NT2/D1 (cell line): ENCODE measurements at regions not wholly inside any gene's neighbourhood (a gene's known extent, or its start where the extent isn't known, plus 50 kb on each side); places are given as distances from the start of the nearest gene placed in this dataset.

Experiments used
- DNase-seq: peaks from one replicate; pipeline ENCODE4 v3.0.0-alpha.2; 2011; ENCODE audit warnings: low read depth, low spot score
- H3K27me3 ChIP-seq: 2 replicates; pipeline ENCODE4 v1.6.0; 2011; ENCODE audit warnings: mild to moderate bottlenecking; ENCODE audit not compliant: insufficient read length, insufficient read depth
- H3K36me3 ChIP-seq: 2 replicates; pipeline ENCODE4 v1.6.1; 2011; ENCODE audit warnings: mild to moderate bottlenecking, low read length, mixed read lengths; ENCODE audit not compliant: insufficient read depth, insufficient read length
- H3K4me1 ChIP-seq: 2 replicates; pipeline ENCODE4 v1.5.1; 2011; ENCODE audit not compliant: insufficient read depth, insufficient read length
- H3K4me3 ChIP-seq: 2 replicates; pipeline ENCODE4 v1.5.1; 2011; ENCODE audit warnings: low read depth; ENCODE audit not compliant: insufficient read length
- H3K9ac ChIP-seq: 2 replicates; pipeline ENCODE4 v1.6.0; 2011; ENCODE audit warnings: low read depth; ENCODE audit not compliant: insufficient read length
- H3K9me3 ChIP-seq: 2 replicates; pipeline ENCODE4 v1.5.1; 2011; ENCODE audit warnings: mild to moderate bottlenecking, low read length; ENCODE audit not compliant: insufficient read depth
- SUZ12 ChIP-seq: IDR thresholded peaks from 2 replicates; pipeline ENCODE4 v1.6.1; 2011; ENCODE audit not compliant: insufficient read length, insufficient read depth; ENCODE audit errors: extremely low read depth
- YY1 ChIP-seq: IDR thresholded peaks from 2 replicates; pipeline ENCODE4 v1.6.1; 2011; ENCODE audit not compliant: insufficient read length, insufficient read depth
- ZNF274 ChIP-seq: IDR thresholded peaks from 2 replicates; pipeline ENCODE4 v1.6.1; 2011; ENCODE audit warnings: mild to moderate bottlenecking, low read depth, low read length

DNA sequence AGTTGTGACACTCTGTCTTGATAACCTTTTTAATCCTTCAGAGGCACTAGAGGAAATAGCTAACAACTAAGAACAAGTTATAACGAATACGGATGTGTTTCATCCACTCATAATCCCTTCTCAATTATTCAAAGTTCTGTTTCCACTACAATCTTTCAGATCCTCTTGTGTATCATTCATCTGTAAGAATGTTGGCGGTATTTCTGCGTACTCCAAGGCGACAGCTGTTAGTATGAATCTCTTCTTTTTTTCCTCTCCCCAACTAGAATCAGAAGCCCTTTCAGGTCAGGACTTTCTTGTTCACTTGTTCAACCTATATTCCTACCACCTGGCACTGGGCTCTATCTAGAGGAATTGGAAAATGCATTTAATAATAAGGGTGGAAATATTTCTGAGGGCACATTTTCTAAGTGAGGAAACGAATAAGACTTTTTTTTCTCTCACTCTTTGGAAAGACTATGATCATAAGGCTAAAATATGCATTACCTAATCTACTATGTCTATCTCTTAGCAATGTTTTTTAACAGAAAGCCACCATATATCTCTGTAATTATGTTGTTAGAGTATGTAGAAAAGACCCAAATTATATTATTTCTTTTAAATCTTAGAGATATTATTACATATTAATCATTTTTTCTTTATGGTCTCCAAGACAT, 492.9 kb downstream of the PCDH20 start:
- TF ChIP-seq ZNF274 (no peak), SUZ12 (no peak), YY1 (no peak)
- H3K36me3 ChIP-seq, result no peaks in the 10 kb centered on the region
- no peaks in the 10 kb centered on the region for H3K27me3 ChIP-seq
- H3K4me3 ChIP-seq, result no peak overlapping the region
- H3K4me1 ChIP-seq, result no peaks in the 10 kb centered on the region
- H3K9me3 ChIP-seq, result no peaks in the 10 kb centered on the region
- H3K9ac ChIP-seq, result no peak overlapping the region
- no peak for DNase-seq

- H3K4me3 ChIP-seq, result no peak overlapping the region
- no peak for DNase-seq
- H3K9ac ChIP-seq, result no peak overlapping the region
- no peaks in the 10 kb centered on the region for H3K36me3 ChIP-seq
- H3K9me3 ChIP-seq, result no peaks in the 10 kb centered on the region
- TF ChIP-seq SUZ12, result no peak
- TF ChIP-seq ZNF274, result no peak
- no peak for TF ChIP-seq YY1
- no peaks in the 10 kb centered on the region for H3K27me3 ChIP-seq
- no peaks in the 10 kb centered on the region for H3K4me1 ChIP-seq
These were observed 496.8 kb downstream of the TDRD3 start for GRCh38 chr13:60893801-60894200.

GRCh38 chr13:60887711-60888110, 490.7 kb downstream of the TDRD3 start:
- H3K27me3 ChIP-seq, result no peaks in the 10 kb centered on the region
- H3K9me3 ChIP-seq, result no peaks in the 10 kb centered on the region
- no peaks in the 10 kb centered on the region for H3K36me3 ChIP-seq
- H3K4me1 ChIP-seq, result no peaks in the 10 kb centered on the region
- no peak overlapping the region for H3K9ac ChIP-seq
- H3K4me3 ChIP-seq, result no peak overlapping the region
- TF ChIP-seq SUZ12 (no peak), ZNF274 (no peak), YY1 (no peak)
- no peak for DNase-seq

- Histone ChIP-seq H3K9me3 (no peaks in the 10 kb centered on the region), H3K4me1 (no peaks in the 10 kb centered on the region), H3K9ac (no peak overlapping the region), H3K4me3 (no peak overlapping the region), H3K27me3 (no peaks in the 10 kb centered on the region), H3K36me3 (no peaks in the 10 kb centered on the region)
- TF ChIP-seq YY1 (no peak), ZNF274 (no peak), SUZ12 (no peak)
- DNase-seq, result no peak
These were observed 484.5 kb downstream of the TDRD3 start for GRCh38 chr13:60881507-60881906.

DNA sequence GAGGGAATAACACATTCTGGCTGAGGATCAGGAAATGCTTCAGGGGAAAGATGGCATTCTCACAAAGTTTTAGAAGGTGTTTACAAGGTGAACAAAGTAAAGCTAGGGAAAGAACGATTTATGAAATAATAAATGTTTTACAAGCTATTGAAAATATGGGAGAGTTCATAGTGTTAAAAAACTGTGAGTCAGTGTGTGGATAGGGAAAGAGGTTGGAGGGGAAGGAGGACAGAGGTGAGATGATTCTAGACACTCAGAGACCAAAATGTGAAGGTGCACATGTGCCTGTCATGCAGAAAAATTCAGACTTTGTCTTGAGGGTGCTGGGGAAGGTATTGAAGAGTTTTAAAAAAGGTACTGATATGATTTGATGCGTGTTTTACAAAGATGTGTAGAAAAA, 476.1 kb downstream of the TDRD3 start:
- no peak for DNase-seq
- TF ChIP-seq ZNF274 (no peak), YY1 (no peak), SUZ12 (no peak)
- Histone ChIP-seq H3K9me3 (no peaks in the 10 kb centered on the region), H3K4me1 (no peaks in the 10 kb centered on the region), H3K4me3 (no peak overlapping the region), H3K27me3 (no peaks in the 10 kb centered on the region), H3K36me3 (no peaks in the 10 kb centered on the region), H3K9ac (no peak overlapping the region)

GRCh38 chr13:60869941-60870613, 473.1 kb downstream of the TDRD3 start:
- H3K4me1 ChIP-seq, result no peaks in the 10 kb centered on the region
- H3K27me3 ChIP-seq, result no peaks in the 10 kb centered on the region
- TF ChIP-seq YY1, result no peak
- TF ChIP-seq SUZ12, result no peak
- TF ChIP-seq ZNF274, result no peak
- no peaks in the 10 kb centered on the region for H3K9me3 ChIP-seq
- no peak overlapping the region for H3K9ac ChIP-seq
- no peak for DNase-seq
- H3K4me3 ChIP-seq, result no peak overlapping the region
- no peaks in the 10 kb centered on the region for H3K36me3 ChIP-seq

GRCh38 chr13:60869225-60869624, 472.2 kb downstream of the TDRD3 start:
- no peaks in the 10 kb centered on the region for H3K27me3 ChIP-seq
- DNase-seq, result no peak
- no peaks in the 10 kb centered on the region for H3K36me3 ChIP-seq
- H3K9me3 ChIP-seq, result no peaks in the 10 kb centered on the region
- H3K4me3 ChIP-seq, result no peak overlapping the region
- no peak for TF ChIP-seq YY1
- no peak for TF ChIP-seq ZNF274
- TF ChIP-seq SUZ12, result no peak
- H3K4me1 ChIP-seq, result no peaks in the 10 kb centered on the region
- no peak overlapping the region for H3K9ac ChIP-seq
